ENCODE measurements at regions not wholly inside any gene's neighbourhood (a gene's known extent, or its start where the extent isn't known, plus 50 kb on each side); places are given as distances from the start of the nearest gene placed in this dataset.

DNA sequence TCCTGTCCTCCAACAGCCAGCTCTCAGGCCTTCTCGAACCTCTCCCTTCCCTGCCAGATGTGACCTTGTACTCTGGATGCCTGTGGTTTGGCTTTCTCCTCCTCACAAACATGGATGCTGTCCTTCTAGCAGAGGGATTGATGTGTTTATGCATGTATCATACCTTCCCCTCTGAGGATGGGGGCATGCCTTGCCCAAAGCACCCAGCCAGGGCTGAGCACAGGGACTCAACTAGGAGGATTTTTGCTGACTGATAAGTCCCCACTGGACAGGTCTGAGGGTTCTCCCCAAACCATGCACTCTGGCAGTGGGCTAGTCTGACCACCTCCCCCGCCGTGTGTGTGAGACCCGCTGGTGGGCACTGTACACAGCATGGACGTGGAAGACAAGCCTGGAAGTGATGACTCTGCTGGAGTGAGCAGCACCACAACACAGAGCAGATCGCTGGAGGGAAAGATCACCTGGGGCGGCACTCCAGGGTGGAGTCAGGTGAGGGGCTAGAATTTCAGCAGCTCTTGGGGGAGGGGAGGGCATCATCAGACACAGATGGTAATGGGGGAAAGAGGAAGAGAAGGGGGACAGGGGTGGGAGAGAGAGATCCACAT is 360.3 kb upstream of the ZNF507 start:
- TF ChIP-seq, protein P1, sequence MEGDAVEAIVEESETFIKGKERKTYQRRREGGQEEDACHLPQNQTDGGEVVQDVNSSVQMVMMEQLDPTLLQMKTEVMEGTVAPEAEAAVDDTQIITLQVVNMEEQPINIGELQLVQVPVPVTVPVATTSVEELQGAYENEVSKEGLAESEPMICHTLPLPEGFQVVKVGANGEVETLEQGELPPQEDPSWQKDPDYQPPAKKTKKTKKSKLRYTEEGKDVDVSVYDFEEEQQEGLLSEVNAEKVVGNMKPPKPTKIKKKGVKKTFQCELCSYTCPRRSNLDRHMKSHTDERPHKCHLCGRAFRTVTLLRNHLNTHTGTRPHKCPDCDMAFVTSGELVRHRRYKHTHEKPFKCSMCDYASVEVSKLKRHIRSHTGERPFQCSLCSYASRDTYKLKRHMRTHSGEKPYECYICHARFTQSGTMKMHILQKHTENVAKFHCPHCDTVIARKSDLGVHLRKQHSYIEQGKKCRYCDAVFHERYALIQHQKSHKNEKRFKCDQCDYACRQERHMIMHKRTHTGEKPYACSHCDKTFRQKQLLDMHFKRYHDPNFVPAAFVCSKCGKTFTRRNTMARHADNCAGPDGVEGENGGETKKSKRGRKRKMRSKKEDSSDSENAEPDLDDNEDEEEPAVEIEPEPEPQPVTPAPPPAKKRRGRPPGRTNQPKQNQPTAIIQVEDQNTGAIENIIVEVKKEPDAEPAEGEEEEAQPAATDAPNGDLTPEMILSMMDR (IDR thresholded peaks at IDR 0.05) = no peak
- TF ChIP-seq EP300 (IDR thresholded peaks at IDR 0.05) = no peak
- TF ChIP-seq POLR2AphosphoS5 (IDR thresholded peaks at IDR 0.05) = no peak
- no peak for TF ChIP-seq POLR2A (IDR thresholded peaks at IDR 0.05)

Data from upper lobe of left lung (tissue), 4 donors.